ENCODE measurements at regions not wholly inside any gene's neighbourhood (a gene's known extent, or its start where the extent isn't known, plus 50 kb on each side); places are given as distances from the start of the nearest gene placed in this dataset.

- H3K4me1 ChIP-seq: no peaks in the 10 kb centered on the region
- DNase-seq: no peak
- TF ChIP-seq EP300 (IDR thresholded peaks at IDR 0.05) (no peak), CTCF (IDR thresholded peaks at IDR 0.05) (no peak), POLR2A (IDR thresholded peaks at IDR 0.05) (no peak), POLR2AphosphoS5 (IDR thresholded peaks at IDR 0.05) (no peak)
- H3K27ac ChIP-seq: no peak overlapping the region
- H3K36me3 ChIP-seq: no peaks in the 10 kb centered on the region
- intact Hi-C loops (cut with DNase I; ENCODE audit: low total_unique reads): no loop called here
- H3K27me3 ChIP-seq: peaks cover 0 to 12% (median 0%) of the 10 kb centered on the region in 3 donors
- no peak overlapping the region for H3K4me3 ChIP-seq
- no peaks in the 10 kb centered on the region for H3K9me3 ChIP-seq
These were observed 51.0 kb upstream of the EGFLAM start for GRCh38 chr5:38207343-38207742.

- TF ChIP-seq EP300 (IDR thresholded peaks at IDR 0.05) (no peak), POLR2A (IDR thresholded peaks at IDR 0.05) (no peak), POLR2AphosphoS5 (IDR thresholded peaks at IDR 0.05) (no peak), CTCF (IDR thresholded peaks at IDR 0.05) (no peak)
- H3K4me1 ChIP-seq: no peaks in the 10 kb centered on the region
These were observed 55.6 kb upstream of the EGFLAM start for GRCh38 chr5:38202741-38203140.

GRCh38 chr5:38200872-38201557 lies 57.3 kb upstream of the EGFLAM start:
- Histone ChIP-seq H3K27me3 (peaks cover 0 to 12% (median 0%) of the 10 kb centered on the region in 3 donors), H3K36me3 (no peaks in the 10 kb centered on the region), H3K27ac (no peak overlapping the region), H3K4me3 (no peak overlapping the region), H3K9me3 (no peaks in the 10 kb centered on the region), H3K4me1 (no peaks in the 10 kb centered on the region)
- intact Hi-C loops (cut with DNase I; ENCODE audit: low total_unique reads): no loop called here
- TF ChIP-seq POLR2A (IDR thresholded peaks at IDR 0.05): no peak
- TF ChIP-seq EP300 (IDR thresholded peaks at IDR 0.05): no peak
- TF ChIP-seq CTCF (IDR thresholded peaks at IDR 0.05): no peak
- TF ChIP-seq POLR2AphosphoS5 (IDR thresholded peaks at IDR 0.05): no peak
- 50 to 70% (median 63%) methylated on average over 1 of the region's 1 CpG for WGBS, 5 donors
- no peak for DNase-seq

More at GRCh38 chr5:38202741-38203140, 55.6 kb upstream of the EGFLAM start:
- no peak for DNase-seq
- Histone ChIP-seq H3K9me3 (no peaks in the 10 kb centered on the region), H3K4me3 (no peak overlapping the region), H3K36me3 (no peaks in the 10 kb centered on the region), H3K27me3 (peaks cover 0 to 12% (median 0%) of the 10 kb centered on the region in 3 donors), H3K27ac (no peak overlapping the region)
- intact Hi-C loops (cut with DNase I; ENCODE audit: low total_unique reads): no loop called here
- WGBS, 5 donors: 82 to 88% (median 87%) methylated on average over 4 of the region's 4 CpGs

GRCh38 chr5:38197118-38197517 lies 61.2 kb upstream of the EGFLAM start:
- Histone ChIP-seq H3K27ac (no peak overlapping the region), H3K4me3 (no peak overlapping the region), H3K27me3 (peaks cover 0 to 29% (median 6%) of the 10 kb centered on the region in 3 donors), H3K4me1 (peaks cover 0 to 6% (median 0%) of the 10 kb centered on the region in 4 donors), H3K36me3 (no peaks in the 10 kb centered on the region), H3K9me3 (no peaks in the 10 kb centered on the region)
- intact Hi-C loops (cut with DNase I; ENCODE audit: low total_unique reads): no loop called here
- WGBS, 5 donors: 86 to 94% (median 91%) methylated on average over 3 of the region's 3 CpGs
- TF ChIP-seq EP300 (IDR thresholded peaks at IDR 0.05): no peak
- TF ChIP-seq POLR2AphosphoS5 (IDR thresholded peaks at IDR 0.05): no peak
- no peak for TF ChIP-seq POLR2A (IDR thresholded peaks at IDR 0.05)
- TF ChIP-seq CTCF (IDR thresholded peaks at IDR 0.05): no peak
- DNase-seq: no peak
